ENCODE measurements at regions not wholly inside any gene's neighbourhood (a gene's known extent, or its start where the extent isn't known, plus 50 kb on each side); places are given as distances from the start of the nearest gene placed in this dataset.
"Not testable (repeated sequence)": the region's sequence is repeated elsewhere in the genome, so short reads cannot be mapped to it uniquely, and the experiment has no call there.

DNA sequence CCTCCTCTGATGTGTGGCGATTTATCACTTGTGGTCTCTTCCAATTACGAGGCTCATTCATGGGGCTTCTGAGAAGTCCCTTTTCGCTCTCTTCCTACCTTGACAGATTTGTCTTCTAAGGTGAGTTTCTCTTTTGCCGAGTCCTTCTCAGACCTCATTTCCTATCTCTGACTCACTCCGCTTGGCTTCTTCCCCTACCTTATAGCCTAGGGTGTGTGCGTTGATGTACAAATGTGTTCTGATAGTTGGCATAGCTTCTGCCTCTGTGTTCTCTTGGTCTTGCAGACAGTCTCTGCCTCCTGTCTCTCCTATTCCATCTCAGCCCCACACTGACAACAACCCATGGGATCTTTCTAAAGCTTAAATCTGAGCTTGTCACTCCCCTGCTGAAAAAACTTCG, 56.9 kb upstream of the SHB start (continued):
- TF ChIP-seq, protein P1, sequence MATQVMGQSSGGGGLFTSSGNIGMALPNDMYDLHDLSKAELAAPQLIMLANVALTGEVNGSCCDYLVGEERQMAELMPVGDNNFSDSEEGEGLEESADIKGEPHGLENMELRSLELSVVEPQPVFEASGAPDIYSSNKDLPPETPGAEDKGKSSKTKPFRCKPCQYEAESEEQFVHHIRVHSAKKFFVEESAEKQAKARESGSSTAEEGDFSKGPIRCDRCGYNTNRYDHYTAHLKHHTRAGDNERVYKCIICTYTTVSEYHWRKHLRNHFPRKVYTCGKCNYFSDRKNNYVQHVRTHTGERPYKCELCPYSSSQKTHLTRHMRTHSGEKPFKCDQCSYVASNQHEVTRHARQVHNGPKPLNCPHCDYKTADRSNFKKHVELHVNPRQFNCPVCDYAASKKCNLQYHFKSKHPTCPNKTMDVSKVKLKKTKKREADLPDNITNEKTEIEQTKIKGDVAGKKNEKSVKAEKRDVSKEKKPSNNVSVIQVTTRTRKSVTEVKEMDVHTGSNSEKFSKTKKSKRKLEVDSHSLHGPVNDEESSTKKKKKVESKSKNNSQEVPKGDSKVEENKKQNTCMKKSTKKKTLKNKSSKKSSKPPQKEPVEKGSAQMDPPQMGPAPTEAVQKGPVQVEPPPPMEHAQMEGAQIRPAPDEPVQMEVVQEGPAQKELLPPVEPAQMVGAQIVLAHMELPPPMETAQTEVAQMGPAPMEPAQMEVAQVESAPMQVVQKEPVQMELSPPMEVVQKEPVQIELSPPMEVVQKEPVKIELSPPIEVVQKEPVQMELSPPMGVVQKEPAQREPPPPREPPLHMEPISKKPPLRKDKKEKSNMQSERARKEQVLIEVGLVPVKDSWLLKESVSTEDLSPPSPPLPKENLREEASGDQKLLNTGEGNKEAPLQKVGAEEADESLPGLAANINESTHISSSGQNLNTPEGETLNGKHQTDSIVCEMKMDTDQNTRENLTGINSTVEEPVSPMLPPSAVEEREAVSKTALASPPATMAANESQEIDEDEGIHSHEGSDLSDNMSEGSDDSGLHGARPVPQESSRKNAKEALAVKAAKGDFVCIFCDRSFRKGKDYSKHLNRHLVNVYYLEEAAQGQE (IDR thresholded peaks at IDR 0.05; ENCODE audit: unreplicated experiment): no peak
- TF ChIP-seq, protein P2, sequence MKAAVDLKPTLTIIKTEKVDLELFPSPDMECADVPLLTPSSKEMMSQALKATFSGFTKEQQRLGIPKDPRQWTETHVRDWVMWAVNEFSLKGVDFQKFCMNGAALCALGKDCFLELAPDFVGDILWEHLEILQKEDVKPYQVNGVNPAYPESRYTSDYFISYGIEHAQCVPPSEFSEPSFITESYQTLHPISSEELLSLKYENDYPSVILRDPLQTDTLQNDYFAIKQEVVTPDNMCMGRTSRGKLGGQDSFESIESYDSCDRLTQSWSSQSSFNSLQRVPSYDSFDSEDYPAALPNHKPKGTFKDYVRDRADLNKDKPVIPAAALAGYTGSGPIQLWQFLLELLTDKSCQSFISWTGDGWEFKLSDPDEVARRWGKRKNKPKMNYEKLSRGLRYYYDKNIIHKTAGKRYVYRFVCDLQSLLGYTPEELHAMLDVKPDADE (IDR thresholded peaks at IDR 0.05): no peak

DNA sequence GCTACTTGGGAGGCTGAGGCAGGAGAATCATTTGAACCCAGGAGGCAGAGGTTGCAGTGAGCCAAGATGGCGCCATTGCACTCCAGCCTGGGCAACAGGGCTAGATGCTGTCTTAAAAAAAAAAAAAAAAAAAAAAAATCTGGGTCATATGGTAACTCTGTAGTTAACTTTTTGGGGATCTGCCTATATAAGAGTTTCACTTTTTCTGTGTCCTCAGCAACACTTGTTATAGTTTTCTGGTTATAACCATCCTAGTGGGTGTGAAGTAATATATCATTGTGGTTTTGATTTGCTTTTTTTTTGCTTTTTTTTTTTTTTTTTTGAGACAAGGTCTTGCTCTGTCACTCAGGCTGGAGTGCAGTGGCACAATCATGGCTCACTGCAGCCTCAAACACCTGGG, 54.3 kb upstream of the SHB start:
- not testable (repeated sequence) for H3K36me3 ChIP-seq (ENCODE audit: insufficient read depth); H3K36me3 Mint-ChIP-seq (ENCODE audit: low read depth); H3K27me3 Mint-ChIP-seq (ENCODE audit: insufficient read depth, low read depth, poor library complexity); H3K27ac ChIP-seq (ENCODE audit: low read depth); H3K4me3 Mint-ChIP-seq; H3K4me1 Mint-ChIP-seq; H2AFZ ChIP-seq; H3K4me1 ChIP-seq (ENCODE audit: insufficient read depth); H3K4me2 ChIP-seq; H3K9me3 Mint-ChIP-seq; H3K27ac Mint-ChIP-seq; DNase-seq (ENCODE audit: low spot score); H3K9me2 ChIP-seq (ENCODE audit: insufficient read depth); ATAC-seq; H4K20me1 ChIP-seq (replicated peaks; ENCODE audit: insufficient read depth); H3F3A ChIP-seq (replicated peaks; ENCODE audit: low read depth); H3K79me2 ChIP-seq (replicated peaks; ENCODE audit: insufficient read depth); H3K27me3 ChIP-seq (ENCODE audit: insufficient read depth); H3K4me3 ChIP-seq

DNA sequence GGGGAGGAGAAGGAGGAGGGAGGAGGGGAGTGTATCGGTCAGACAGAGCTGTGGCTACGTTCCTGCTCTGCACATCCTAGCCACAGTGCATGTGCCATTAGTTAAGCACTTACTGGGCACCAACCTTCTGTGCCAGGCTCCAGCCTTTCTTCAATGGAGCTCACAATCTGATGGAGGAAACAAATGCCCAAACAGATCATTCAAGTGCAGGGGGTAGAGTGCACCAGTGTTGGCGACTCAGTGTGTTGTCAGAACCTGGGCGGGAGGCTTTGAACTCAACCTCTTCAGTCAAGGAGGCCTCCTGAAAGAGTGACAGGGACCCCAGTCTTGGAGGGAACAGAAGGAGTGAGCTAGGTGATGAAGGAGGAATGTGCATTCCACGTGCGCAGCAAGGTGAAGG, 51.9 kb upstream of the SHB start:
- no peaks in the 10 kb centered on the region for H3K9me3 Mint-ChIP-seq
- no peak overlapping the region for H3K27ac Mint-ChIP-seq
- H3K27me3 Mint-ChIP-seq (ENCODE audit: insufficient read depth, low read depth, poor library complexity): peaks cover 5% of the 10 kb centered on the region
- H3K27ac ChIP-seq (ENCODE audit: low read depth): no peak overlapping the region
- ATAC-seq (no peak), DNase-seq (ENCODE audit: low spot score) (no peak)
- no peaks in the 10 kb centered on the region for H3F3A ChIP-seq (replicated peaks; ENCODE audit: low read depth)
- H4K20me1 ChIP-seq (replicated peaks; ENCODE audit: insufficient read depth): no peaks in the 10 kb centered on the region
- H3K4me3 Mint-ChIP-seq: no peak overlapping the region
- H3K9me2 ChIP-seq (ENCODE audit: insufficient read depth): no peaks in the 10 kb centered on the region
- no peak overlapping the region for H3K4me3 ChIP-seq
- H3K27me3 ChIP-seq (ENCODE audit: insufficient read depth): no peaks in the 10 kb centered on the region
- no peak overlapping the region for H3K4me2 ChIP-seq
- H2AFZ ChIP-seq: no peak overlapping the region
- no peaks in the 10 kb centered on the region for H3K4me1 ChIP-seq (ENCODE audit: insufficient read depth)
- H3K79me2 ChIP-seq (replicated peaks; ENCODE audit: insufficient read depth): no peaks in the 10 kb centered on the region
- no peaks in the 10 kb centered on the region for H3K36me3 ChIP-seq (ENCODE audit: insufficient read depth)
- no peaks in the 10 kb centered on the region for H3K4me1 Mint-ChIP-seq
- no peaks in the 10 kb centered on the region for H3K36me3 Mint-ChIP-seq (ENCODE audit: low read depth)
- TF ChIP-seq, protein P3, sequence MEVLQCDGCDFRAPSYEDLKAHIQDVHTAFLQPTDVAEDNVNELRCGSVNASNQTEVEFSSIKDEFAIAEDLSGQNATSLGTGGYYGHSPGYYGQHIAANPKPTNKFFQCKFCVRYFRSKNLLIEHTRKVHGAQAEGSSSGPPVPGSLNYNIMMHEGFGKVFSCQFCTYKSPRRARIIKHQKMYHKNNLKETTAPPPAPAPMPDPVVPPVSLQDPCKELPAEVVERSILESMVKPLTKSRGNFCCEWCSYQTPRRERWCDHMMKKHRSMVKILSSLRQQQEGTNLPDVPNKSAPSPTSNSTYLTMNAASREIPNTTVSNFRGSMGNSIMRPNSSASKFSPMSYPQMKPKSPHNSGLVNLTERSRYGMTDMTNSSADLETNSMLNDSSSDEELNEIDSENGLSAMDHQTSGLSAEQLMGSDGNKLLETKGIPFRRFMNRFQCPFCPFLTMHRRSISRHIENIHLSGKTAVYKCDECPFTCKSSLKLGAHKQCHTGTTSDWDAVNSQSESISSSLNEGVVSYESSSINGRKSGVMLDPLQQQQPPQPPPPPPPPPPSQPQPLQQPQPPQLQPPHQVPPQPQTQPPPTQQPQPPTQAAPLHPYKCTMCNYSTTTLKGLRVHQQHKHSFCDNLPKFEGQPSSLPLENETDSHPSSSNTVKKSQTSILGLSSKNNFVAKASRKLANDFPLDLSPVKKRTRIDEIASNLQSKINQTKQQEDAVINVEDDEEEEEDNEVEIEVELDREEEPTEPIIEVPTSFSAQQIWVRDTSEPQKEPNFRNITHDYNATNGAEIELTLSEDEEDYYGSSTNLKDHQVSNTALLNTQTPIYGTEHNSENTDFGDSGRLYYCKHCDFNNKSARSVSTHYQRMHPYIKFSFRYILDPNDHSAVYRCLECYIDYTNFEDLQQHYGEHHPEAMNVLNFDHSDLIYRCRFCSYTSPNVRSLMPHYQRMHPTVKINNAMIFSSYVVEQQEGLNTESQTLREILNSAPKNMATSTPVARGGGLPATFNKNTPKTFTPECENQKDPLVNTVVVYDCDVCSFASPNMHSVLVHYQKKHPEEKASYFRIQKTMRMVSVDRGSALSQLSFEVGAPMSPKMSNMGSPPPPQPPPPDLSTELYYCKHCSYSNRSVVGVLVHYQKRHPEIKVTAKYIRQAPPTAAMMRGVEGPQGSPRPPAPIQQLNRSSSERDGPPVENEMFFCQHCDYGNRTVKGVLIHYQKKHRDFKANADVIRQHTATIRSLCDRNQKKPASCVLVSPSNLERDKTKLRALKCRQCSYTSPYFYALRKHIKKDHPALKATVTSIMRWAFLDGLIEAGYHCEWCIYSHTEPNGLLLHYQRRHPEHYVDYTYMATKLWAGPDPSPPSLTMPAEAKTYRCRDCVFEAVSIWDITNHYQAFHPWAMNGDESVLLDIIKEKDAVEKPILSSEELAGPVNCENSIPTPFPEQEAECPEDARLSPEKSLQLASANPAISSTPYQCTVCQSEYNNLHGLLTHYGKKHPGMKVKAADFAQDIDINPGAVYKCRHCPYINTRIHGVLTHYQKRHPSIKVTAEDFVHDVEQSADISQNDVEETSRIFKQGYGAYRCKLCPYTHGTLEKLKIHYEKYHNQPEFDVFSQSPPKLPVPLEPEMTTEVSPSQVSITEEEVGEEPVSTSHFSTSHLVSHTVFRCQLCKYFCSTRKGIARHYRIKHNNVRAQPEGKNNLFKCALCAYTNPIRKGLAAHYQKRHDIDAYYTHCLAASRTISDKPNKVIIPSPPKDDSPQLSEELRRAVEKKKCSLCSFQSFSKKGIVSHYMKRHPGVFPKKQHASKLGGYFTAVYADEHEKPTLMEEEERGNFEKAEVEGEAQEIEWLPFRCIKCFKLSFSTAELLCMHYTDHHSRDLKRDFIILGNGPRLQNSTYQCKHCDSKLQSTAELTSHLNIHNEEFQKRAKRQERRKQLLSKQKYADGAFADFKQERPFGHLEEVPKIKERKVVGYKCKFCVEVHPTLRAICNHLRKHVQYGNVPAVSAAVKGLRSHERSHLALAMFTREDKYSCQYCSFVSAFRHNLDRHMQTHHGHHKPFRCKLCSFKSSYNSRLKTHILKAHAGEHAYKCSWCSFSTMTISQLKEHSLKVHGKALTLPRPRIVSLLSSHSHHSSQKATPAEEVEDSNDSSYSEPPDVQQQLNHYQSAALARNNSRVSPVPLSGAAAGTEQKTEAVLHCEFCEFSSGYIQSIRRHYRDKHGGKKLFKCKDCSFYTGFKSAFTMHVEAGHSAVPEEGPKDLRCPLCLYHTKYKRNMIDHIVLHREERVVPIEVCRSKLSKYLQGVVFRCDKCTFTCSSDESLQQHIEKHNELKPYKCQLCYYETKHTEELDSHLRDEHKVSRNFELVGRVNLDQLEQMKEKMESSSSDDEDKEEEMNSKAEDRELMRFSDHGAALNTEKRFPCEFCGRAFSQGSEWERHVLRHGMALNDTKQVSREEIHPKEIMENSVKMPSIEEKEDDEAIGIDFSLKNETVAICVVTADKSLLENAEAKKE (CRISPR knock-in tag; IDR thresholded peaks at IDR 0.05): no peak
- TF ChIP-seq CREB1 (CRISPR knock-in tag; IDR thresholded peaks at IDR 0.05; ENCODE audit: low read depth) (no peak), ZNF331 (CRISPR knock-in tag; IDR thresholded peaks at IDR 0.05; ENCODE audit: low read depth) (no peak)
- TF ChIP-seq, protein P1 (IDR thresholded peaks at IDR 0.05; ENCODE audit: unreplicated experiment): no peak

All from GM23338 (cell line).